ENCODE measurements at regions not wholly inside any gene's neighbourhood (a gene's known extent, or its start where the extent isn't known, plus 50 kb on each side); places are given as distances from the start of the nearest gene placed in this dataset.

DNA sequence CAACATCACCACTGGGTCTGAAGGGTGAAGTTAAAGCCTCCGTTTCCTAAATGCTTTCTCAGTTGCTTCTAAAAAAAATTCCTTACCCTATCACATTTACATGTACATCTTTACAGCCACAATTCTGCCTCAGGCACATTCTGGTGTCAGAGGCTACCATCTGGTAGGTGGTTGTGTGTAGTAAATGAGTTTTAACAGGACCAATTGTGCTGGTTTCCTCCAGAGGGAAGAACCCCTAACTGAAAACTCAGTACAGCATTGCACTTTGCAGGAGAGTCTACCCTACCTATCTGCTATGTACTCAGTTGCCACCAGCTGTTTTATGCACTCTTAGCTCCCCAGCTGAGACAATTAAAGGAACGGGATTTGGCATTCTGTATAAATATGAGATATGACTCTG is 1576.5 kb downstream of the PCDH9 start:
- intact Hi-C loops (cut with micrococcal nuclease; ENCODE audit: unreplicated experiment): no loop called here
- no peaks in the 10 kb centered on the region for H4K20me1 ChIP-seq (ENCODE audit: control insufficient read depth, insufficient read depth)
- ChIA-PET RAD21 (ENCODE audit: unreplicated experiment) (no interaction called here), SMC1A (ENCODE audit: uncharacterized antibody, unreplicated experiment) (no interaction called here), CTCF (interaction anchor here (1.2 to 1.5 kb wide), 2 partner anchors 9 to 40 kb away, joined by 3 read pairs; no protein-coding TSS in a partner anchor), POLR2A (no interaction called here)
- FAIRE-seq: no peak
- no peak overlapping the region for H3K27ac ChIP-seq (ENCODE audit: control insufficient read depth, insufficient read depth)
- ATAC-seq: no peak; the same call in 2 of the 3 replicates
- no peaks in the 10 kb centered on the region for H3K9me3 ChIP-seq (replicated peaks; ENCODE audit: control insufficient read depth, insufficient read depth, low read length)
- no peak for DNase-seq (ENCODE audit: low read depth, low spot score)
- no peaks in the 10 kb centered on the region for H3K79me2 ChIP-seq (ENCODE audit: control insufficient read depth, insufficient read depth, low read length)
- no peak overlapping the region for H3K4me2 ChIP-seq (ENCODE audit: control insufficient read depth, insufficient read depth)
- no peak overlapping the region for H3K4me3 ChIP-seq
- H3K27me3 ChIP-seq (replicated peaks in 1 of 2; ENCODE audit: control insufficient read depth in 2 of 2, insufficient read depth in 2 of 2, low read length in 1 of 2): no peaks in the 10 kb centered on the region
- no peaks in the 10 kb centered on the region for H3K36me3 ChIP-seq (ENCODE audit: control insufficient read depth in 2 of 2, insufficient read depth in 2 of 2, low read length in 1 of 2)
- in situ Hi-C loops (cut with MboI): no loop called here
- 21% methylated on average over 2 of the region's 2 CpGs for WGBS (ENCODE audit: insufficient coverage, insufficient replicate concordance, low lambda C conversion rate, missing lambda C conversion rate)
- no peaks in the 10 kb centered on the region for H3K4me1 ChIP-seq (ENCODE audit: control insufficient read depth, insufficient read depth, low read length)
- BruUV-seq (replicated peaks): no TSS peak
- no peak overlapping the region for H3K9ac ChIP-seq (ENCODE audit: control insufficient read depth, insufficient read depth, low read length)
- no peak for TF ChIP-seq ZSCAN29 (IDR thresholded peaks at IDR 0.05)
- no peak overlapping the region for H2AFZ ChIP-seq (ENCODE audit: control insufficient read depth, low read depth, low read length)

- H3K79me2 ChIP-seq (ENCODE audit: control insufficient read depth, insufficient read depth, low read length): no peaks in the 10 kb centered on the region
- ChIA-PET POLR2A (no interaction called here), SMC1A (ENCODE audit: uncharacterized antibody, unreplicated experiment) (no interaction called here), CTCF (interaction anchor here (1.1 to 1.7 kb wide), 2 partner anchors 12 to 15 kb away, joined by 3 to 8 read pairs; no protein-coding TSS in a partner anchor), RAD21 (ENCODE audit: unreplicated experiment) (no interaction called here)
- TF ChIP-seq CEBPB (IDR thresholded peaks at IDR 0.05; ENCODE audit: borderline replicate concordance in 1 of 2, low read depth in 2 of 2, low read length in 2 of 2) (no peak), MYC (IDR thresholded peaks at IDR 0.05; ENCODE audit: insufficient read depth, insufficient read length, insufficient replicate concordance, low read length, severe bottlenecking) (no peak), FOXK2 (IDR thresholded peaks at IDR 0.05) (no peak), ZNF384 (IDR thresholded peaks at IDR 0.05; ENCODE audit: borderline replicate concordance, low read depth, low read length) (no peak), SIN3A (IDR thresholded peaks at IDR 0.05; ENCODE audit: low read depth, low read length) (no peak), SPI1 (IDR thresholded peaks at IDR 0.05; ENCODE audit: borderline replicate concordance, insufficient read depth, low read depth, low read length) (no peak), MXI1 (IDR thresholded peaks at IDR 0.05; ENCODE audit: low read depth, low read length) (no peak)
- no peaks in the 10 kb centered on the region for H3K9me3 ChIP-seq (replicated peaks; ENCODE audit: control insufficient read depth, insufficient read depth, low read length)
- H3K4me1 ChIP-seq (ENCODE audit: control insufficient read depth, insufficient read depth, low read length): no peaks in the 10 kb centered on the region
- FAIRE-seq (no peak), DNase-seq (ENCODE audit: low read depth, low spot score) (no peak), ATAC-seq (no peak)
- H3K27me3 ChIP-seq (replicated peaks in 1 of 2; ENCODE audit: control insufficient read depth in 2 of 2, insufficient read depth in 2 of 2, low read length in 1 of 2): no peaks in the 10 kb centered on the region
- H3K27ac ChIP-seq (ENCODE audit: control insufficient read depth, insufficient read depth): no peak overlapping the region
- BruUV-seq (replicated peaks): no TSS peak
- no peak overlapping the region for H3K4me2 ChIP-seq (ENCODE audit: control insufficient read depth, insufficient read depth)
- H3K36me3 ChIP-seq (ENCODE audit: control insufficient read depth in 2 of 2, insufficient read depth in 2 of 2, low read length in 1 of 2): no peaks in the 10 kb centered on the region
- 26% methylated on average over 5 of the region's 5 CpGs for WGBS (ENCODE audit: insufficient coverage, insufficient replicate concordance, low lambda C conversion rate, missing lambda C conversion rate)
- H3K9ac ChIP-seq (ENCODE audit: control insufficient read depth, insufficient read depth, low read length): no peak overlapping the region
- no peaks in the 10 kb centered on the region for H4K20me1 ChIP-seq (ENCODE audit: control insufficient read depth, insufficient read depth)
- H2AFZ ChIP-seq (ENCODE audit: control insufficient read depth, low read depth, low read length): no peak overlapping the region
- H3K4me3 ChIP-seq: no peak overlapping the region
- in situ Hi-C loops (cut with MboI) (no loop called here), intact Hi-C loops (cut with micrococcal nuclease; ENCODE audit: unreplicated experiment) (no loop called here)
Observed at GRCh38 chr13:65650321-65650720, 1579.8 kb downstream of the PCDH9 start.
